Fibroblast of the aortic adventitia (primary cell): ENCODE measurements at regions not wholly inside any gene's neighbourhood (a gene's known extent, or its start where the extent isn't known, plus 50 kb on each side); places are given as distances from the start of the nearest gene placed in this dataset.

Experiments used
- DNase-seq: peaks from one replicate; pipeline ENCODE4 v3.0.0-alpha.2; 2010; ENCODE audit warnings: low read depth
- H3K4me3 ChIP-seq: 2 replicates; pipeline ENCODE4 v1.5.1; 2011; ENCODE audit warnings: low read depth, mild to moderate bottlenecking, control low read depth, low read length, moderate library complexity
- TF ChIP-seq, protein P1 (sequence below): IDR thresholded peaks from 2 replicates; pipeline ENCODE4 v1.5.1; 2011; ENCODE audit warnings: mild to moderate bottlenecking, low read length, control low read depth, inconsistent platforms; ENCODE audit not compliant: insufficient read depth

DNA sequence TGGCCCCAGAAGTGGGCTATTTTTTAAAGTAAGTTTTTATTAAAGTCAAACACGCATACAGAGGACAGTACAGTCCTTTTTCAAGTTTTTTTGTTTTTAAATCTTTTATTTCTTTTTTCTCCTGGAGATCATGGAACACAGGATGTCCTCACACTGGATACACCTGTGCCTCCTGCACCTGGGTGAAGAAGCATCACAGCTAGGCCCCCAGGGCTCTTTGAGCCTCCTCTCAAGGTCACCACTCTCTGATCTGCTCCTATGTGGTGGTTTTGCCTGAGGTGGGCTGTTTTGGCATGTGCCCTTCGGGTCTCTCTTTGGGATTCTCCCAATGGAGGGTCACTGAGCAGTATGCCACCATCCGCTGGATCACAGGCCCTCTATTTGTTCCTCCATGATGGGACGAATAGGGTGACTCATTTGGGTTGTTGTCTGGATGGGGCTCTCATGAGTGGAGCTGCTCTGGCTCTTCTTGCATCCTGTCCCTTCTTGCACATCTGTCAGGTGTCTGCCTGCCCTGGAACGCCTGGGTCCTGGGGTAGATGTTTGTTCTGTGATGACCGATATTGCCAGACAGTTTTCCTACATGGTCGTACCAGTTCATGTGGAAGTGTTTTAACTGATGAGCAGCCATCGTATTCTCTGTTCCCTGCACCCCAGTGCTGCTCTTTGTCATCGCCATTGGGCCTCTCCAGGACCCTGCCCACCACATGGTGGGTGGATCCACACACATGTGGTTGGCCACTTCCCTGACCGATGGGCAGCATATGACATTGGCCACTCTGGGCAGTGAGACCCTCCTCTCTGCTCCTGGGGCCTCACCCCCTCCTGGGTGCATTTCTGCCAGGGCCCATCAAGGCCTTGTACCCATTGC is 55.2 kb upstream of the MED9 start:
- DNase-seq: no peak
- TF ChIP-seq, protein P1, sequence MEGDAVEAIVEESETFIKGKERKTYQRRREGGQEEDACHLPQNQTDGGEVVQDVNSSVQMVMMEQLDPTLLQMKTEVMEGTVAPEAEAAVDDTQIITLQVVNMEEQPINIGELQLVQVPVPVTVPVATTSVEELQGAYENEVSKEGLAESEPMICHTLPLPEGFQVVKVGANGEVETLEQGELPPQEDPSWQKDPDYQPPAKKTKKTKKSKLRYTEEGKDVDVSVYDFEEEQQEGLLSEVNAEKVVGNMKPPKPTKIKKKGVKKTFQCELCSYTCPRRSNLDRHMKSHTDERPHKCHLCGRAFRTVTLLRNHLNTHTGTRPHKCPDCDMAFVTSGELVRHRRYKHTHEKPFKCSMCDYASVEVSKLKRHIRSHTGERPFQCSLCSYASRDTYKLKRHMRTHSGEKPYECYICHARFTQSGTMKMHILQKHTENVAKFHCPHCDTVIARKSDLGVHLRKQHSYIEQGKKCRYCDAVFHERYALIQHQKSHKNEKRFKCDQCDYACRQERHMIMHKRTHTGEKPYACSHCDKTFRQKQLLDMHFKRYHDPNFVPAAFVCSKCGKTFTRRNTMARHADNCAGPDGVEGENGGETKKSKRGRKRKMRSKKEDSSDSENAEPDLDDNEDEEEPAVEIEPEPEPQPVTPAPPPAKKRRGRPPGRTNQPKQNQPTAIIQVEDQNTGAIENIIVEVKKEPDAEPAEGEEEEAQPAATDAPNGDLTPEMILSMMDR: no peak
- H3K4me3 ChIP-seq: no peak overlapping the region

DNA sequence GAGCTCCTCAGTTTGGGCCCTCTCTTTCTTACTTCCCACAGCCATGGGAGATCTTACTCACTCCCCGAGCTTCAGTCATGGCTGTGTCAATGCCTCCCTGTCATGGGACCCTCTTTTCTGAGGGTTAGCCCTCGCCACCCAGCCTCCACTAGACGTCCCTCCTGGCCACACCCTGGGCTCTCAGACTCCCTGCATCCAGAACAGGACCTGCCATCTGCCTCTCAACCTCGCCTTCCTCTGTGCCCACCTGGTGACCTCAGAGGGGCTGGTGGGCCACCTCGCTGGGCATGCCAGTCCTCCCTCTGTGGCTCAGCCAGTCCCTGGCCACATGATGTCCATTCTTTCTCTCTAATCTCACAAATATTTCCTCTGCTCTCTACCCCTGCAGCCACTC is 54.6 kb upstream of the MED9 start:
- TF ChIP-seq, protein P1: no peak
- DNase-seq: no peak
- no peak overlapping the region for H3K4me3 ChIP-seq

DNA sequence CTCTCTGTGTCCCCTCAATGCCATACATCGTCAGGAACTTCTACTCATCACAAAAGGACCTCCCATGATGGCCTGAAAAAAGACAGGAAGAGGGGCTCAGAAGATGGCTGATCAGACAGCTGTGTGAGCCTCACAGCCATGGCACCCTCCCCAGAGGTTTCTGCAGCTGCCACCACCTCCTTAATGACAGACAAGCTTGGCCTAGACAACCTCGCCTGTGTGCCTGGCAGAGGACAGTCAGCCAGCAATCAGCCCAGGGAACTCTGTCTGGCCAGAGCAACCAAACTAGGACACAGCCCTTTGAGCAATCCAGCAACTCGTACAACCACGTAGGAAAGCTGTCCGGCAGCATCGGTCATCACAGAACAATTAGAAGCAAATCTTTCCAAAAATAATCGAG is 54.2 kb upstream of the MED9 start:
- DNase-seq: no peak
- TF ChIP-seq, protein P1: no peak
- no peak overlapping the region for H3K4me3 ChIP-seq

DNA sequence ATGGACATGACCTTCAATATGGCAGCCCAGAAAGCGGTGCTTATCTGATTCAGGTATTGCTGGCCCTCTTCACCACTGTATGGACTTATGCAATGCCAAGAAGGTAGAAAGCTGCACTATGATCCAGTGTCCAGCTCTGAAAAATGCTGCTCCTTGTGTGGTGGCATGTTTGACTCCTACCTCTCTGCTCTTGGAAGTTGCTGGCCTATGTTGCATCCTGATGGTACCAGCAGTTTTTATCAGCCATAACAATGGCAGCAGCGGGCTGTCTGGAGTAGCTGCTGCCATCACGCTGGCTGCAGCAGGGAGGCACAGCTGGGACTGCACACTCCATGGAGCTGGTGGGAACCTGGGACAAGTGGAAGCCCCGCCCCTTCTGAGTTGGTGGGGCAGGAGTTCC is 53.1 kb upstream of the MED9 start:
- TF ChIP-seq, protein P1: no peak
- no peak for DNase-seq
- H3K4me3 ChIP-seq: no peak overlapping the region

DNA sequence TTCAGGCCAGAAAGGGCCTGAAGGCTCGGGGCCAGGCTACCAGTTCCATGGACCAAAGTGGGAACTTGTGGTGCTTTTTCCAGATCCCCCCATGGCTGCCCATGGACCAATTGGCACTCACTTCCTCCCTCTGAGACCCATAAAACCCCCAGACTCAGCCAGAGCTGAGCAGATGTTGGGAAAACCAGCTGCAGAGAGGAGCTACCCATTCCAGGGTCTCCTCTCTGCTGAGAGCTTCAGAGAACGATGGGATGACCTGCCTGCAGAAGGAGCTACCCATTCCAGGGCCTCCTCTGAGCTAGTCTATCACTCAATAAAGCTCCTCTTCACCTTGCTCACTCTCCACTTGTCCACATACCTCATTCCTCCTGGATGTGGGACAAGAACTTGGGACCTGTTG is 52.2 kb upstream of the MED9 start:
- TF ChIP-seq, protein P1: no peak
- no peak overlapping the region for H3K4me3 ChIP-seq
- no peak for DNase-seq

DNA sequence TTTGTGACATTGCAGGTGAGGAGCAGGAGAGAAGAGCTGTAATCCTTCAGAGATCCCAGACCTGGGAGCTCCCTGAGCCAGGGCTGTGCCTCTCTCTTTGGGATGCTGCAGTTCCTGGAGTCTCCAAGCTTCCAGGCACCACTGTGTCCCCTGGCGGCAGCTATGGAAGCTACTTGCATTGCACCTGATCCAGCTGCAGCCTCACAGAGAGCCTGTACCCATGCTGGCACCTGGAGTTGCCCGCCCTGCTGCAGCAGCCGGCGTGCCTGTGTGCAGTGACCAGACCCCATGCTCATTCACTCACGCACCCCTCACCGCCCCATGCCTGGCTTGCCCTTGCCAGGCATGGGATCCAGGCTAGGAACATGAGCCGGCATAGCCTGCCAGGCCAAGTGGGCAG is 51.8 kb upstream of the MED9 start:
- H3K4me3 ChIP-seq: no peak overlapping the region
- TF ChIP-seq, protein P1: no peak
- no peak for DNase-seq

DNA sequence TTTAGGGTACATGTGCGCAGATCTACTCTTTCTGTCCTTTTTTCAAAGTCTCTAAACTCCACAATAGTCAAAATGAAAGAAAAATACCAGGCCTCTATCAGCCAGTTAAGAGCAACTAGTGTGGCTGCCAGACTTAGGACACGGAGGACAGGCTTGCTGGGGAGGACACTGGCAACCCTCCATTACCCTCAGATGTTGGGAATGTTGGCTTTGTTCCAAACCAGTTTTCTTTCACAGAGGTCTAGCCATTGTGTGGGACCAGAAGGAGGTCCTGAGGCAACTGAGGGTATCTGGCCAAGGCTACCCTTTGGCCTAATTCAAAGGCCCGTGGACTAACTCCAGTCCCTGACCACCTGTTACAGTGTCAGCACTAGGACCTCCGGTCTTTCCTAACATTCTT is 51.2 kb upstream of the MED9 start:
- TF ChIP-seq, protein P1: no peak
- no peak for DNase-seq

More for the DNA sequence above, 51.2 kb upstream of the MED9 start:
- no peak overlapping the region for H3K4me3 ChIP-seq
